ENCODE measurements at regions not wholly inside any gene's neighbourhood (a gene's known extent, or its start where the extent isn't known, plus 50 kb on each side); places are given as distances from the start of the nearest gene placed in this dataset.

DNA sequence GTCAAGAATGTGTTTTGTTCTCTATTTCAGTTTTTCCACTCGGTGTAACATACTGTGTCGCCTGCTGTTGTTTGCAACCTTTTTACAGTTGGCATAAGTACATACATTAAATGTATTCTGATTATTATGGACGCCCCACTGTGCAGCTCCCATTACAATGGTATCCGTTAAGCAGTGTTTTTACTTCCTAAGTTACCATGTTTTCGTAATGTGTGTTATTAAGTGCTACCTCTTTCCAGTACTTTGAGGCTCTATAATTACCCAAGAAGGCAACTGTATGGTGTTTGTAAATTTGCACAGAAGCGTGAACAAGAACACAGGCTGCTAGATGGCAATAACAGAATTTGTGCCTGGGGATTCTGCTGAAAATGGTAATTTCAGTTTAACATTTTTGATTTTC lies 568.0 kb upstream of the MARCKS start:
- no peak overlapping the region for H3K27ac ChIP-seq
- H3K4me3 ChIP-seq = no peak overlapping the region
- no peaks in the 10 kb centered on the region for H3K9me3 ChIP-seq
- no peaks in the 10 kb centered on the region for H3K27me3 ChIP-seq
- TF ChIP-seq, protein P1, sequence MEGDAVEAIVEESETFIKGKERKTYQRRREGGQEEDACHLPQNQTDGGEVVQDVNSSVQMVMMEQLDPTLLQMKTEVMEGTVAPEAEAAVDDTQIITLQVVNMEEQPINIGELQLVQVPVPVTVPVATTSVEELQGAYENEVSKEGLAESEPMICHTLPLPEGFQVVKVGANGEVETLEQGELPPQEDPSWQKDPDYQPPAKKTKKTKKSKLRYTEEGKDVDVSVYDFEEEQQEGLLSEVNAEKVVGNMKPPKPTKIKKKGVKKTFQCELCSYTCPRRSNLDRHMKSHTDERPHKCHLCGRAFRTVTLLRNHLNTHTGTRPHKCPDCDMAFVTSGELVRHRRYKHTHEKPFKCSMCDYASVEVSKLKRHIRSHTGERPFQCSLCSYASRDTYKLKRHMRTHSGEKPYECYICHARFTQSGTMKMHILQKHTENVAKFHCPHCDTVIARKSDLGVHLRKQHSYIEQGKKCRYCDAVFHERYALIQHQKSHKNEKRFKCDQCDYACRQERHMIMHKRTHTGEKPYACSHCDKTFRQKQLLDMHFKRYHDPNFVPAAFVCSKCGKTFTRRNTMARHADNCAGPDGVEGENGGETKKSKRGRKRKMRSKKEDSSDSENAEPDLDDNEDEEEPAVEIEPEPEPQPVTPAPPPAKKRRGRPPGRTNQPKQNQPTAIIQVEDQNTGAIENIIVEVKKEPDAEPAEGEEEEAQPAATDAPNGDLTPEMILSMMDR (IDR thresholded peaks at IDR 0.05) = no peak
- no peaks in the 10 kb centered on the region for H3K36me3 ChIP-seq
- no peak for DNase-seq
- H3K9ac ChIP-seq (ENCODE audit: low read depth in 2 of 2, low read length in 2 of 2) = no peak overlapping the region
- H3K4me1 ChIP-seq = no peaks in the 10 kb centered on the region
- intact Hi-C loops (cut with DNase I) = no loop called here

DNA sequence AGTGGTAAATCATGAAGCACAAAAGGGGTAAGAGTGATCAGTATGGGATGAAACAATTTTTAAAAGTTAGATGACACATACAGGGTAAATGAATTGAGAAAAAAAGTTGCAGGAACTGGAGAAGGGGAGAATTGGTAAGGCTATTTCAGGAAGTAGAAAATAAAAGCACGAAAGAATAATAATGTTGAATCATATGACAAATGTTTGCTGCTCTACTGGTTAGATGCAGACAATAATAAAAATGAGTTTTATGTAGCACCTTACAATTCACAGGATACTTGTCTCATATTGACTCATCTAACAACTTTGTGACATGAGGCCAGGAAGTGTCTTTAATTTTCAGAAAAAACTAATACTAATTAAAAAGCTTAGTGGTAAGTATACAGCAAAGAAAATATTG lies 566.5 kb upstream of the MARCKS start:
- Histone ChIP-seq H3K9ac (ENCODE audit: low read depth in 2 of 2, low read length in 2 of 2) (no peak overlapping the region), H3K4me1 (no peaks in the 10 kb centered on the region), H3K4me3 (no peak overlapping the region), H3K27ac (no peak overlapping the region), H3K27me3 (no peaks in the 10 kb centered on the region), H3K9me3 (no peaks in the 10 kb centered on the region), H3K36me3 (no peaks in the 10 kb centered on the region)
- intact Hi-C loops (cut with DNase I) = no loop called here
- TF ChIP-seq, protein P1 (IDR thresholded peaks at IDR 0.05) = no peak
- DNase-seq = no peak

DNA sequence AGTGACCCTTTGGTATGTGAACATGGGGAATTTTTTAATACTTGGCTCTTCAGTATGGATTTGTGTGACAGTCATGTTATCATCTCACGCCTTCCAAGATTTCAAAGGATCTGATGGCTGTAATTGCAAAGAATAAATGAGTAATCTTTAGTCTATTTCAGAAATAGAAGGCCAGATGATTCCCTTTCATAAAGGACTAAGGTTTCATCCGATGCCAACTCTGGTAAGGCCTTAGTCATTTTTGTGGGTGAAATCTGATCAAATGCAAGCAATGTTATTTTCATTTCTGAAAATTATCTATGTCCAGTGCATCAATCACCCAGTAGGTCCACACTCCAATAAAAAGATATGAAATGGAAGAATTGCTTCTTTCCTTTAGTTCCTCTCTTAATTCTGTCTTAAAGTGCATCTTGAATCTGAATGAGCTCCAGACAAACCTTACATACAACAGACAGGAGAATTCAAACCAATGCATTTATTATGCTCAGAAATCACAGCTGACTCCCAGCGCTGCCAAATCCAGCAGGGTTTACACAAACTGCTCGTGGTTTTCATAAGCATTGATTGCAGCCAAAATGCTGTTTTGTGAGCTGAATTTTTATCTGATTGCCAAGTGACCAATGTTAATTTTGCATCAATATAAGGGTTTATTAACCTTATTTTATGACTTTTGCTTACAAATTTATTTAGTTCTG lies 565.2 kb upstream of the MARCKS start:
- H3K36me3 ChIP-seq = no peaks in the 10 kb centered on the region
- no peak overlapping the region for H3K4me3 ChIP-seq
- H3K27ac ChIP-seq = no peak overlapping the region
- no peak for DNase-seq
- intact Hi-C loops (cut with DNase I) = no loop called here
- no peaks in the 10 kb centered on the region for H3K9me3 ChIP-seq
- H3K27me3 ChIP-seq = no peaks in the 10 kb centered on the region
- H3K4me1 ChIP-seq = no peaks in the 10 kb centered on the region
- TF ChIP-seq, protein P1 (IDR thresholded peaks at IDR 0.05) = no peak
- no peak overlapping the region for H3K9ac ChIP-seq (ENCODE audit: low read depth in 2 of 2, low read length in 2 of 2)

DNA sequence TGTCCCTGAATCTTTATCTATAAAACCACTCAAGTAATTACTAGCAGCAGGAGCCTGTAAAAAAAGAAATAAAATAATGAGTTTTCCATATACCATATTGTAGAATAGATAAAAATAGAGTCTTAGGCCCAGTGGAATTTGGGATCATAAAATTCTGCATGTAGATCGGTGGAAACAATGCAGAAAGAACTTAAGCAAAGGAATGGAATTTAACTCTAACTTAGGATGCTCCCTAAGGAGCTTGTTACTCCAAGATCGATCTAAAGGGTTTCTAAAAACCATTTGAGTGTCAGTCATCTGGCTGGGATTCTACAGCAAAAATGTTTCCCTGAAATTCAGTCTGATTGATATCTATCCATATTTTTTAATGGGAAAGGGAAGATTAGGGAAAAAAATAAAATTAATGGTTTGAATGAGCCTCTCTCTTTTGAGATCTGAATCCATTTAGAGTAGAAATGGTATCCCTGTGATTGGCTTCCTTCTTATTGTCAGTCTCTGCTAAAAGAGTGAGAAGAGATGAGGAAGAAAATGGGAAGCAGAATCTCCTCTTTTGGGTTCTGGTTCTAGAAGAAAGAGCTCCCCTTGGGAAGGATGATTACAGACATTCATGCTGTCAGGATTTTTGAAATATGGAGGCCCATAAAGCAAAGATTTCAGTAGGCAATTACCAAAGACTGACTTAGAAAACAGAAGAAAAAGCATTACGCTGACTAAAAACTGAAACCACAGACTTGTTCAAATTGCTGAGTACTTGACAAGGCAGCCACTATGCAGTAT lies 564.3 kb upstream of the MARCKS start:
- no peak overlapping the region for H3K27ac ChIP-seq
- intact Hi-C loops (cut with DNase I) = no loop called here
- TF ChIP-seq, protein P1 (IDR thresholded peaks at IDR 0.05) = no peak
- H3K9ac ChIP-seq (ENCODE audit: low read depth in 2 of 2, low read length in 2 of 2) = no peak overlapping the region
- H3K4me1 ChIP-seq = no peaks in the 10 kb centered on the region
- H3K27me3 ChIP-seq = no peaks in the 10 kb centered on the region
- no peaks in the 10 kb centered on the region for H3K9me3 ChIP-seq
- no peaks in the 10 kb centered on the region for H3K36me3 ChIP-seq
- H3K4me3 ChIP-seq = no peak overlapping the region
- DNase-seq = no peak

DNA sequence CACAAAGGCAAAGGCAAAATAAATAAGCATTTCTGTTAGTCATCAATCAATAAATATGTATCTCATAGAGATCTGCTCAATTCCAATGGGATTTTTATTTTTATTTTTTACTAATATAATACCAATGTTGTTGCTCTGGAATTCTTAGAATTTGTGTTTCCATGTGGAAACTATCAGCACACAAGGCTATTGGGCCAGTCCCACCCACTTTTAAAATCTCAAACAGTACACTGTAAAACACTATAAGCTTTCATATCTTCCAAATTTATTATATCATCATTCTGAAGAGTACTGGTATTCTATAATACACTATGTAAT lies 563.8 kb upstream of the MARCKS start:
- Histone ChIP-seq H3K27ac (no peak overlapping the region), H3K9ac (ENCODE audit: low read depth in 2 of 2, low read length in 2 of 2) (no peak overlapping the region), H3K9me3 (no peaks in the 10 kb centered on the region), H3K4me1 (no peaks in the 10 kb centered on the region), H3K4me3 (no peak overlapping the region), H3K27me3 (no peaks in the 10 kb centered on the region), H3K36me3 (no peaks in the 10 kb centered on the region)
- TF ChIP-seq, protein P1 (IDR thresholded peaks at IDR 0.05) = no peak
- DNase-seq = no peak
- intact Hi-C loops (cut with DNase I) = no loop called here
